Type B pancreatic cell (in vitro differentiated cells): ENCODE measurements at regions not wholly inside any gene's neighbourhood (a gene's known extent, or its start where the extent isn't known, plus 50 kb on each side); places are given as distances from the start of the nearest gene placed in this dataset.

Experiments used
- DNase-seq: peaks from one replicate; pipeline ENCODE4 v3.0.0; 2021; ENCODE audit warnings: mixed read lengths; ENCODE audit not compliant: unreplicated experiment; ENCODE audit errors: extremely low spot score
- H3K27ac Mint-ChIP-seq: 2 replicates; pipeline ENCODE4 v1.8.0; 2021; ENCODE audit warnings: mild to moderate bottlenecking, mixed read lengths
- H3K27me3 Mint-ChIP-seq: 2 replicates; pipeline ENCODE4 v1.8.0; 2021; ENCODE audit warnings: mixed read lengths
- H3K36me3 Mint-ChIP-seq: 2 replicates; pipeline ENCODE4 v1.8.0; 2021; ENCODE audit warnings: mixed read lengths
- H3K4me1 Mint-ChIP-seq: one replicate; pipeline ENCODE4 v1.8.0; 2021; ENCODE audit warnings: mixed read lengths; ENCODE audit not compliant: unreplicated experiment
- H3K4me3 Mint-ChIP-seq: 2 replicates; pipeline ENCODE4 v1.8.0; 2021; ENCODE audit warnings: mild to moderate bottlenecking, mixed read lengths
- H3K9me3 Mint-ChIP-seq: 2 replicates; pipeline ENCODE4 v1.8.0; 2021; ENCODE audit warnings: mixed read lengths
- CTCF ChIP-seq: fragments of 200-600 bp; sonication (generic); conservative IDR thresholded peaks from 2 replicates; pipeline ENCODE4 v1.5.0; 2021; ENCODE audit warnings: antibody characterized with exemption, mild to moderate bottlenecking

- H3K27ac Mint-ChIP-seq: no peak overlapping the region
- no peaks in the 10 kb centered on the region for H3K36me3 Mint-ChIP-seq
- no peaks in the 10 kb centered on the region for H3K4me1 Mint-ChIP-seq
- no peak for DNase-seq
- H3K4me3 Mint-ChIP-seq: no peak overlapping the region
- no peak for TF ChIP-seq CTCF
- H3K9me3 Mint-ChIP-seq: no peaks in the 10 kb centered on the region
- peaks cover 13% of the 10 kb centered on the region for H3K27me3 Mint-ChIP-seq
Observed at GRCh38 chr14:87312169-87312893, 680.7 kb downstream of the GALC start.

GRCh38 chr14:87309557-87309956, 683.4 kb downstream of the GALC start:
- peaks cover 20% of the 10 kb centered on the region for H3K27me3 Mint-ChIP-seq
- no peak overlapping the region for H3K4me3 Mint-ChIP-seq
- DNase-seq: no peak

GRCh38 chr14:87306409-87307168, 686.4 kb downstream of the GALC start:
- no peaks in the 10 kb centered on the region for H3K36me3 Mint-ChIP-seq
- no peak for DNase-seq
- no peak for TF ChIP-seq CTCF
- H3K4me1 Mint-ChIP-seq: no peaks in the 10 kb centered on the region
- no peak overlapping the region for H3K27ac Mint-ChIP-seq
- H3K4me3 Mint-ChIP-seq: no peak overlapping the region
- H3K9me3 Mint-ChIP-seq: peaks cover 6% of the 10 kb centered on the region
- peaks cover 11% of the 10 kb centered on the region for H3K27me3 Mint-ChIP-seq

More at GRCh38 chr14:87309557-87309956, 683.4 kb downstream of the GALC start:
- no peak overlapping the region for H3K27ac Mint-ChIP-seq
- H3K9me3 Mint-ChIP-seq: peaks cover 4% of the 10 kb centered on the region
- H3K4me1 Mint-ChIP-seq: no peaks in the 10 kb centered on the region
- TF ChIP-seq CTCF: no peak
- H3K36me3 Mint-ChIP-seq: no peaks in the 10 kb centered on the region

GRCh38 chr14:87305345-87305744, 687.6 kb downstream of the GALC start:
- H3K4me3 Mint-ChIP-seq: no peak overlapping the region
- H3K27me3 Mint-ChIP-seq: peaks cover 7% of the 10 kb centered on the region

GRCh38 chr14:87304404-87304803, 688.6 kb downstream of the GALC start:
- Mint-ChIP-seq H3K36me3 (no peaks in the 10 kb centered on the region), H3K9me3 (peaks cover 11% of the 10 kb centered on the region), H3K27ac (no peak overlapping the region), H3K4me1 (no peaks in the 10 kb centered on the region), H3K4me3 (no peak overlapping the region), H3K27me3 (peaks cover 7% of the 10 kb centered on the region)
- no peak for DNase-seq
- TF ChIP-seq CTCF: no peak

More at GRCh38 chr14:87305345-87305744, 687.6 kb downstream of the GALC start:
- H3K36me3 Mint-ChIP-seq: no peaks in the 10 kb centered on the region
- H3K9me3 Mint-ChIP-seq: peaks cover 11% of the 10 kb centered on the region
- TF ChIP-seq CTCF: no peak
- H3K27ac Mint-ChIP-seq: no peak overlapping the region
- no peaks in the 10 kb centered on the region for H3K4me1 Mint-ChIP-seq
- no peak for DNase-seq
